Heart right ventricle (tissue), 16 donors: ENCODE measurements at regions not wholly inside any gene's neighbourhood (a gene's known extent, or its start where the extent isn't known, plus 50 kb on each side); places are given as distances from the start of the nearest gene placed in this dataset.

ENCODE experiments used
- ATAC-seq, 8 donors: fragments of 200-7000 bp; cut with Tn5 transposase; one replicate each; pipeline ENCODE4 v1.9.1; 2020; ENCODE audit warnings: mild to moderate bottlenecking in 8 of 8, moderate library complexity in 8 of 8, moderate number of reproducible peaks in 1 of 8
- DNase-seq, 2 donors: peaks; one replicate each; pipeline ENCODE4 v3.0.0-alpha.2; 2020
- H3K27ac ChIP-seq, 10 donors: fragments of 200-600 bp; sonication (generic) in 2 of 10; one replicate each; pipeline versions ENCODE4 v1.5.0 to v1.8.0; 2020 to 2022; ENCODE audit warnings: mild to moderate bottlenecking in 3 of 10
- H3K27me3 ChIP-seq, 7 donors: fragments of 200-600 bp; one replicate each; pipeline ENCODE4 v1.8.0; 2021 to 2022; ENCODE audit warnings: mild to moderate bottlenecking in 2 of 7
- H3K36me3 ChIP-seq, 9 donors: fragments of 200-600 bp; sonication (generic) in 1 of 9; one replicate each; pipeline versions ENCODE4 v1.5.0 to v1.8.0; 2020 to 2022; ENCODE audit warnings: mild to moderate bottlenecking in 2 of 9
- H3K4me1 ChIP-seq, 9 donors: fragments of 200-600 bp; sonication (generic) in 1 of 9; one replicate each; pipeline versions ENCODE4 v1.5.0 to v1.8.0; 2020 to 2022; ENCODE audit warnings: mild to moderate bottlenecking in 4 of 9
- H3K4me3 ChIP-seq, 10 donors: fragments of 200-600 bp; sonication (generic) in 2 of 10; one replicate each; pipeline versions ENCODE4 v1.5.0 to v1.8.0; 2020 to 2022; ENCODE audit warnings: mild to moderate bottlenecking in 7 of 10, moderate library complexity in 2 of 10
- H3K9me3 ChIP-seq, 11 donors: fragments of 200-600 bp in 10 of 11; sonication (generic) in 2 of 11; one replicate each; pipeline versions ENCODE4 v1.5.0 to v1.8.0; 2013 to 2022; ENCODE audit warnings: mild to moderate bottlenecking in 2 of 11, control low read depth in 1 of 11, moderate library complexity in 1 of 11
- WGBS, 2 donors: extraction: QIAGEN DNeasy Blood & Tissue Kit; methylation state at CpG; one replicate each; pipeline ENCODE4 v1.1.7; 2013; ENCODE audit warnings: inconsistent platforms in 1 of 2; 5-methylcytosine and 5-hydroxymethylcytosine counted together
- intact Hi-C, 10 donors: fragments of 100-400 bp; cut with DNase I; formaldehyde crosslinking; loops; one replicate each; pipeline versions ENCODE4 v1.11.1 to v1.14.2; 2022
- TF ChIP-seq, protein P1 (sequence below), 9 donors: fragments of 200-600 bp; sonication (generic) in 2 of 9; IDR thresholded peaks; one replicate each; pipeline versions ENCODE4 v1.5.0 to v1.8.0; 2021 to 2022; ENCODE audit warnings: antibody characterized with exemption in 9 of 9, mild to moderate bottlenecking in 5 of 9, moderate library complexity in 1 of 9
- donor health status: Arrhythmogenic right ventricular cardiomyopathy.
- donor health status: ischemic (EF 13 %, LVEDD 7.1; RV severe dilation, severe dysfunction).
- donor health status: healthy with polysubstance abuse.
- donor health status: DM: no; HTN: yes; CAD: no.
- donor health status: DM: no; HTN: no; CAD: no.
- donor health status: ischemic (EF 25% LVEDD 6.9; RV normal size, moderate dysfunction).
- donor health status: ischemic (EF 25% LVEDD 5.7; RV mildly dilated, moderate dysfunction).
- donor health status: healthy.
- donor health status: DM: yes; HTN: yes; CAD: no.
- donor health status: Ischemic cardiomyopathy.
- donor health status: ischemic (EF 35%, LVEDD 5.7; RV mildly dilated, moderate dysfunction).
- donor health status: nonischemic (EF 11% LVEDD 7.7; RV severe dilation, severe dysfunction).
- donor health status: DM: yes; HTN: yes; CAD: no.
- donor health status: PGD.
- donor health status: ischemic (EF 29% LVEDD 5.4; RV normal size, mild dysfunction).
- donor health status: nonischemic (EF 23%, LVEDD 6.1; RV moderate dilation, normal function).

DNA sequence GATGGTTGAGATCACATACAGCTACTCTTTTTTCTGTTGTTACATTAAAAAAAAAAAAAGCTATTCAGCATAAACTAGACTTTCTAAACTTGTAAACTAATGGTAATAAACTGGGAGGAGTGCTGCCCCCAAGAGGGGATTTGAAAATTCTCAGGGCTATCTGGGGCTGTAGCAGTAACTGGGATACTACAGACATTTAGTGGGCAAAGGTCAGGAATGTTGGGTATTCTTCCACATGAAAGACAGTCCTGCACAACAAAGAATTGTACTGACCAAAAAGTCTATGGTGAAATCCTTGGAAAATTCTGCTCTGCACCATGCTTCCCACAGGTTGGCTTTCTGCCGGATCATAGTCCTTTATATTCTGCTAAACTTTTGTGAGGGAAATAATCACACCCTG, 232.6 kb upstream of the BOD1L1 start:
- WGBS, 2 donors = 54 to 75% methylated on average over 1 of the region's 1 CpG
- peak in 2 of 8 donors; percentile 30 to 42 for ATAC-seq

DNA sequence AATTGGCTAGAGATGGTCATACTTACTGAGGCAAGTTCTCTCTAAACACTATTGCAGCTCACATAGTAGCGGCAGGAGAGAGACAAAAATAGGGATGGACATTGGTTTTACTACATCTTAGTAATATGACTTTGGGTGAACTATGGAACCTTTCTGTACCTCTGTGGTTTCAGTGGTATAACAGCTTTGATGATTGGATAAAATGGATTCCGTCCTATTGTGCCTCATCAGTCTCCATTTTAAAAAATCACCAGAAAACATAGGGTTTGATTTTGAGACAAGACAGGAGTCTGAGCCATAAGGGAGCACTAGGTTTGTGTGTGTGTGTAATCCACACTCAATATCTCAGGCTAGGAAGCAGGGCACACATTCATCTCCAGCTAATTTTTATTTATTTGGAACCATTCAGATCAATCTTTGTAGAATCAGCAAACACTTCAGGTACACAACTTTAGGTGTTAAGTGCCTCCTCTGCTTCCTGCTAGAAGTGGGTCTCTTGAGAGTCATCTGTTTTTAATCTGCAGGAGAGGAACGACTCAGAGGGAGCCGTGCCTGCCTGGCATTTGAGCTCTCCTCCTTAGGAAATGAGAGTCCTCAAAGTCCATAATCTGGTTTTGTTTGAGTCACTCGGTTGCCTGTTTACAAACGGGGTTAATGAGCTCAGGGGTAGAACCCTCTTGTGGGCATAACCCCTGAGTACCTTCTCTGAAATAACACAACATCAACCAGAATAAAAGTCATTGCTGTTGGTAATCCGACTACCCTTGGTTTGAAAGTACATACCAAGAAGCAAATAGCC, 238.5 kb upstream of the BOD1L1 start:
- ATAC-seq = no peak
- TF ChIP-seq, protein P1, sequence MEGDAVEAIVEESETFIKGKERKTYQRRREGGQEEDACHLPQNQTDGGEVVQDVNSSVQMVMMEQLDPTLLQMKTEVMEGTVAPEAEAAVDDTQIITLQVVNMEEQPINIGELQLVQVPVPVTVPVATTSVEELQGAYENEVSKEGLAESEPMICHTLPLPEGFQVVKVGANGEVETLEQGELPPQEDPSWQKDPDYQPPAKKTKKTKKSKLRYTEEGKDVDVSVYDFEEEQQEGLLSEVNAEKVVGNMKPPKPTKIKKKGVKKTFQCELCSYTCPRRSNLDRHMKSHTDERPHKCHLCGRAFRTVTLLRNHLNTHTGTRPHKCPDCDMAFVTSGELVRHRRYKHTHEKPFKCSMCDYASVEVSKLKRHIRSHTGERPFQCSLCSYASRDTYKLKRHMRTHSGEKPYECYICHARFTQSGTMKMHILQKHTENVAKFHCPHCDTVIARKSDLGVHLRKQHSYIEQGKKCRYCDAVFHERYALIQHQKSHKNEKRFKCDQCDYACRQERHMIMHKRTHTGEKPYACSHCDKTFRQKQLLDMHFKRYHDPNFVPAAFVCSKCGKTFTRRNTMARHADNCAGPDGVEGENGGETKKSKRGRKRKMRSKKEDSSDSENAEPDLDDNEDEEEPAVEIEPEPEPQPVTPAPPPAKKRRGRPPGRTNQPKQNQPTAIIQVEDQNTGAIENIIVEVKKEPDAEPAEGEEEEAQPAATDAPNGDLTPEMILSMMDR (IDR thresholded peaks at IDR 0.05) = no peak
- Histone ChIP-seq H3K27me3 (no peaks in the 10 kb centered on the region), H3K9me3 (peaks cover 0 to 20% (median 0%) of the 10 kb centered on the region in 11 donors), H3K27ac (no peak overlapping the region), H3K4me3 (no peak overlapping the region), H3K36me3 (no peaks in the 10 kb centered on the region), H3K4me1 (no peaks in the 10 kb centered on the region)
- no peak for DNase-seq
- intact Hi-C loops = loop anchor here in 1 of 10 donors (10.0 kb wide), 1 partner anchor 211 kb away; no protein-coding TSS in a partner anchor
- WGBS, 2 donors = 59 to 64% methylated on average over 7 of the region's 7 CpGs

More for the DNA sequence above, 232.6 kb upstream of the BOD1L1 start:
- Histone ChIP-seq H3K27ac (no peak overlapping the region), H3K36me3 (no peaks in the 10 kb centered on the region), H3K4me3 (no peak overlapping the region), H3K4me1 (peaks cover 0 to 4% (median 0%) of the 10 kb centered on the region in 9 donors), H3K9me3 (peaks cover 0 to 20% (median 0%) of the 10 kb centered on the region in 11 donors), H3K27me3 (no peaks in the 10 kb centered on the region)
- TF ChIP-seq, protein P1 (IDR thresholded peaks at IDR 0.05) = peak in 4 of 9 donors; percentile 32 to 42 (median 38)
- intact Hi-C loops = loop anchor here in 5 of 10 donors (2.0 to 10.0 kb wide), 3 partner anchors 203 to 205 kb away; no protein-coding TSS in a partner anchor
- DNase-seq = no peak

DNA sequence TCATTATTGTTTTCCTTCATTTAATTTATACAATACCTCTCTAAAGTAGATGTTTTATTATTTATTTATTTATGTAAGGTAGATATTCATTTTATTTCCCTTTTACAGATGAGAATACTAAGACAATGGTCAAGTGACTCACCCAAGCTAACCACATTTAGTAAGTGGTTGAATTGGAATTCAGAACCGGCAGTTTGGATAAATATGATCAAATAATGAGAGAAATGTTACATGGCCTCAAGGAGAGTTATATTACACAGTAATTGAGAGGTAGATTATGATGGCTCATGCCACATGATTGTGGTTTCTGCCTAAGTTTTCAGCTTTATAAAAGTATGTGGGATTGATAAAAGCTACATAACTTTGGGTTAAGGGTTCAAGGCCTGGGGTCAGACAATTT, 239.4 kb upstream of the BOD1L1 start:
- WGBS, 2 donors = 49 to 94% methylated on average over 1 of the region's 1 CpG
- DNase-seq (no peak), ATAC-seq (no peak)
- H3K4me3 ChIP-seq = no peak overlapping the region
- H3K4me1 ChIP-seq = no peaks in the 10 kb centered on the region
- no peaks in the 10 kb centered on the region for H3K36me3 ChIP-seq
- no peak overlapping the region for H3K27ac ChIP-seq
- TF ChIP-seq, protein P1 (IDR thresholded peaks at IDR 0.05) = no peak
- no peaks in the 10 kb centered on the region for H3K27me3 ChIP-seq
- intact Hi-C loops = loop anchor here in 1 of 10 donors (10.0 kb wide), 1 partner anchor 212 kb away; no protein-coding TSS in a partner anchor
- H3K9me3 ChIP-seq = peaks cover 0 to 19% (median 0%) of the 10 kb centered on the region in 11 donors

DNA sequence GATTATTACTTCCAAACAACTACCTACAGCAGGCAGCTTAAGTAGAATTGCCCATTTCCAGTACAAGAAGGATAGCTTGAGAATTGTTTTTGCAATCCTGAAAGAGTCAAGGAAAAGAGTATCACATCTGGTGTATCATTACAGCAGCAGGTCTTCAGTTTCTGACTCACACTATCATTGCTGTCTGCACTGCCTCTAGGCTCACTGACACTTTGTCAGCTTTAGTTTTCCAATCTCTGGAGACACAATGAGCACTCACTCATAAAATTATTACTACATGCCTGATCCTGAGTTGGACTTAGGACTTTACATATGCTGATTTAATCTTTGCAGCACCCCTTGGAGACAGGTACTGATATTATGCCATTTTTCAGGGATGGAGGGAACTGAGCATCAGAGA, 244.6 kb upstream of the BOD1L1 start:
- intact Hi-C loops = no loop called here
- ATAC-seq = no peak

More for the DNA sequence above, 244.6 kb upstream of the BOD1L1 start:
- H3K9me3 ChIP-seq = no peaks in the 10 kb centered on the region
- no peaks in the 10 kb centered on the region for H3K36me3 ChIP-seq
- no peak overlapping the region for H3K4me3 ChIP-seq
- no peaks in the 10 kb centered on the region for H3K27me3 ChIP-seq
- TF ChIP-seq, protein P1 (IDR thresholded peaks at IDR 0.05) = no peak
- H3K27ac ChIP-seq = no peak overlapping the region
- DNase-seq = no peak
- H3K4me1 ChIP-seq = peaks cover 0 to 5% (median 0%) of the 10 kb centered on the region in 9 donors
